ENCODE measurements at regions not wholly inside any gene's neighbourhood (a gene's known extent, or its start where the extent isn't known, plus 50 kb on each side); places are given as distances from the start of the nearest gene placed in this dataset.

DNA sequence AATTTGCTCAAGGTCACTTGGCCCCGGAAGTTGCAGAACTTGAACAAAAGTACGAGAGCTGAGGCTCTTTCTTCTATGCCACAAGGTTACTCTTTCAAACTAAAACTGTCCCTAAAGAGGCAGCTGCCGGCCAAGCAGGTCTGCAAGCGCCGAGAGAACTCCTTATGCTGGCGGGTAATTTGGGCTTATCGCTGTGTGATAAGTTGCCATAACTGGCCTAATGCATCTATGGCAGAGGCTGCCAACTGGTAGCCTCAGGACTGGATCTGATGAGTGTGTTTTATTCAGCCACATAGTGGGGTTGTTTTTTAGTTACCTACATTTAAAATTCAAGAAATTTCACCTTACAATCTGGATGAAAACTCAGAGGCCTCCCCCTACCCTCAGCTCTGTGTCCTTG is 68.1 kb upstream of the SPOCK1 start:
- TF ChIP-seq GLIS3 (CRISPR knock-in tag; IDR thresholded peaks at IDR 0.05): no peak
- no peak for TF ChIP-seq OSR1 (CRISPR knock-in tag; IDR thresholded peaks at IDR 0.05)
- TF ChIP-seq ZNF70 (CRISPR knock-in tag; IDR thresholded peaks at IDR 0.05): no peak
- no peak for TF ChIP-seq TOX (CRISPR knock-in tag; IDR thresholded peaks at IDR 0.05; ENCODE audit: borderline replicate concordance)
- TF ChIP-seq BACH2 (CRISPR knock-in tag; IDR thresholded peaks at IDR 0.05; ENCODE audit: borderline replicate concordance): no peak
- TF ChIP-seq, protein P1, sequence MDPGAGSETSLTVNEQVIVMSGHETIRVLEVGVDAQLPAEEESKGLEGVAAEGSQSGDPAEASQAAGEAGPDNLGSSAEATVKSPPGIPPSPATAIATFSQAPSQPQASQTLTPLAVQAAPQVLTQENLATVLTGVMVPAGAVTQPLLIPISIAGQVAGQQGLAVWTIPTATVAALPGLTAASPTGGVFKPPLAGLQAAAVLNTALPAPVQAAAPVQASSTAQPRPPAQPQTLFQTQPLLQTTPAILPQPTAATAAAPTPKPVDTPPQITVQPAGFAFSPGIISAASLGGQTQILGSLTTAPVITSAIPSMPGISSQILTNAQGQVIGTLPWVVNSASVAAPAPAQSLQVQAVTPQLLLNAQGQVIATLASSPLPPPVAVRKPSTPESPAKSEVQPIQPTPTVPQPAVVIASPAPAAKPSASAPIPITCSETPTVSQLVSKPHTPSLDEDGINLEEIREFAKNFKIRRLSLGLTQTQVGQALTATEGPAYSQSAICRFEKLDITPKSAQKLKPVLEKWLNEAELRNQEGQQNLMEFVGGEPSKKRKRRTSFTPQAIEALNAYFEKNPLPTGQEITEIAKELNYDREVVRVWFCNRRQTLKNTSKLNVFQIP (CRISPR knock-in tag; IDR thresholded peaks at IDR 0.05; ENCODE audit: borderline replicate concordance, low read depth): no peak
- no peak for TF ChIP-seq ZNF565 (CRISPR knock-in tag; conservative IDR thresholded peaks at IDR 0.05; ENCODE audit: low read depth)
- no peak for TF ChIP-seq ZFP30 (CRISPR knock-in tag; IDR thresholded peaks at IDR 0.05)
- ATAC-seq: no peak

DNA sequence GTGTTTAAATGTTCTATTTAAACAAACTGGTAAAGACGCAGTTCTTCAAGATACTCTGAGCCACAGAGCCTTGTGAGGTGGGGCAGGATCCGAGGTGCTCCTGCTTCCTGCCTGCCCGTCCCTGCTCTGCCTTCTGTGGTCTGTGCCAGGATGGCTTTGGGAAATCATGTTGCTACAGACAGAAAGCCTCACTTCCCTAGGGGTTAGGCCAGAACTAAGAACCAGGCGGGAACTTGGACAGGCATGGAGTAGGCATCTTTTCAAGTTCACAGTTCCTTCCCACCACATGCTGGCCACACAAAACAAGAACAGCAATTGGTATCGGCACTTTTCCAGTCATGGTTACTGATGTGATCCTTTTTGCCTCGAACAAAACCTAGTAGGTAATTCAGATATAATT is 67.7 kb upstream of the SPOCK1 start:
- no peak for ATAC-seq
- TF ChIP-seq RARB (CRISPR knock-in tag; IDR thresholded peaks at IDR 0.05) (no peak), ZFP3 (CRISPR knock-in tag; IDR thresholded peaks at IDR 0.05) (no peak), ARNTL (CRISPR knock-in tag; IDR thresholded peaks at IDR 0.05; ENCODE audit: borderline replicate concordance, low read depth) (no peak), TOX (CRISPR knock-in tag; IDR thresholded peaks at IDR 0.05; ENCODE audit: borderline replicate concordance) (no peak), ZNF565 (CRISPR knock-in tag; conservative IDR thresholded peaks at IDR 0.05; ENCODE audit: low read depth) (no peak), CREB5 (CRISPR knock-in tag; IDR thresholded peaks at IDR 0.05; ENCODE audit: low read depth) (no peak), PPARA (CRISPR knock-in tag; IDR thresholded peaks at IDR 0.05; ENCODE audit: borderline replicate concordance) (no peak), OSR1 (CRISPR knock-in tag; IDR thresholded peaks at IDR 0.05) (no peak), BACH2 (CRISPR knock-in tag; IDR thresholded peaks at IDR 0.05; ENCODE audit: borderline replicate concordance) (no peak), GLIS3 (CRISPR knock-in tag; IDR thresholded peaks at IDR 0.05) (no peak), ESRRG (CRISPR knock-in tag; IDR thresholded peaks at IDR 0.05) (no peak), ZNF8 (CRISPR knock-in tag; IDR thresholded peaks at IDR 0.05) (no peak)
- TF ChIP-seq, protein P2, sequence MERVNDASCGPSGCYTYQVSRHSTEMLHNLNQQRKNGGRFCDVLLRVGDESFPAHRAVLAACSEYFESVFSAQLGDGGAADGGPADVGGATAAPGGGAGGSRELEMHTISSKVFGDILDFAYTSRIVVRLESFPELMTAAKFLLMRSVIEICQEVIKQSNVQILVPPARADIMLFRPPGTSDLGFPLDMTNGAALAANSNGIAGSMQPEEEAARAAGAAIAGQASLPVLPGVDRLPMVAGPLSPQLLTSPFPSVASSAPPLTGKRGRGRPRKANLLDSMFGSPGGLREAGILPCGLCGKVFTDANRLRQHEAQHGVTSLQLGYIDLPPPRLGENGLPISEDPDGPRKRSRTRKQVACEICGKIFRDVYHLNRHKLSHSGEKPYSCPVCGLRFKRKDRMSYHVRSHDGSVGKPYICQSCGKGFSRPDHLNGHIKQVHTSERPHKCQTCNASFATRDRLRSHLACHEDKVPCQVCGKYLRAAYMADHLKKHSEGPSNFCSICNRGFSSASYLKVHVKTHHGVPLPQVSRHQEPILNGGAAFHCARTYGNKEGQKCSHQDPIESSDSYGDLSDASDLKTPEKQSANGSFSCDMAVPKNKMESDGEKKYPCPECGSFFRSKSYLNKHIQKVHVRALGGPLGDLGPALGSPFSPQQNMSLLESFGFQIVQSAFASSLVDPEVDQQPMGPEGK (CRISPR knock-in tag; IDR thresholded peaks at IDR 0.05; ENCODE audit: borderline replicate concordance): no peak
- TF ChIP-seq, protein P1 (CRISPR knock-in tag; IDR thresholded peaks at IDR 0.05; ENCODE audit: borderline replicate concordance, low read depth): no peak

GRCh38 chr5:137566118-137566541 is 67.0 kb upstream of the SPOCK1 start:
- no peak for ATAC-seq
- TF ChIP-seq OSR1 (CRISPR knock-in tag; IDR thresholded peaks at IDR 0.05) (no peak), CSRNP3 (CRISPR knock-in tag; IDR thresholded peaks at IDR 0.05) (no peak), RARB (CRISPR knock-in tag; IDR thresholded peaks at IDR 0.05) (no peak), SNAI2 (CRISPR knock-in tag; IDR thresholded peaks at IDR 0.05) (no peak), PPARA (CRISPR knock-in tag; IDR thresholded peaks at IDR 0.05; ENCODE audit: borderline replicate concordance) (no peak), TSHZ2 (CRISPR knock-in tag; IDR thresholded peaks at IDR 0.05) (no peak), ZFP30 (CRISPR knock-in tag; IDR thresholded peaks at IDR 0.05) (no peak), ARNTL (CRISPR knock-in tag; IDR thresholded peaks at IDR 0.05; ENCODE audit: borderline replicate concordance, low read depth) (no peak), CSDC2 (CRISPR knock-in tag; IDR thresholded peaks at IDR 0.05) (no peak), TCF4 (CRISPR knock-in tag; IDR thresholded peaks at IDR 0.05; ENCODE audit: borderline replicate concordance) (no peak), CREB5 (CRISPR knock-in tag; IDR thresholded peaks at IDR 0.05; ENCODE audit: low read depth) (no peak), ZNF565 (CRISPR knock-in tag; conservative IDR thresholded peaks at IDR 0.05; ENCODE audit: low read depth) (no peak), TOX (CRISPR knock-in tag; IDR thresholded peaks at IDR 0.05; ENCODE audit: borderline replicate concordance) (no peak)
- TF ChIP-seq, protein P1 (CRISPR knock-in tag; IDR thresholded peaks at IDR 0.05; ENCODE audit: borderline replicate concordance, low read depth): no peak

All from SK-N-SH treated with all-trans-retinoic acid at 6 μM for 48 hours (cell line).